HCT116 (cell line): ENCODE measurements at regions not wholly inside any gene's neighbourhood (a gene's known extent, or its start where the extent isn't known, plus 50 kb on each side); places are given as distances from the start of the nearest gene placed in this dataset.

Experiments
- ATAC-seq: fragments of 200-7000 bp; cut with Tn5 transposase; 2 replicates; pipeline ENCODE4 v1.9.1; 2020; ENCODE audit warnings: mild to moderate bottlenecking, moderate library complexity
- BruUV-seq: library from RNA; stranded (reverse); fragments of 400-500 nt; replicated peaks from 2 replicates; lab custom pipeline; 2021; lab: Mats Ljungman, UMichigan
- CTCF ChIA-PET: fragments of 300-600 bp; sonication (Branson Sonifier 250); formaldehyde crosslinking; loops from one replicate; lab custom pipeline; 2021; ENCODE audit warnings: antibody characterized with exemption; lab: Charles Lee
- POLR2A ChIA-PET: fragments of 300-600, 350-600 bp; sonication (Branson Sonifier 250); formaldehyde crosslinking; loops from one replicate; lab custom pipeline; 2021; ENCODE audit warnings: antibody characterized with exemption; lab: Charles Lee
- RAD21 ChIA-PET, 2 experiments: fragments of 300-600 bp; sonication (Branson Sonifier 250); formaldehyde crosslinking; loops; one replicate each; lab custom pipeline; 2023; ENCODE audit warnings: low total read pairs in 2 of 2; ENCODE audit not compliant: uncharacterized antibody in 2 of 2, unreplicated experiment in 2 of 2, low non-redundant PET in 1 of 2; lab: Charles Lee
- DNase-seq: peaks from one replicate; pipeline ENCODE4 v3.0.0-alpha.2; 2010; ENCODE audit warnings: low read depth, low spot score
- H2AFZ ChIP-seq: fragments of 200-600 bp; shearing (Covaris generic), sonication (generic); 2 replicates; pipeline ENCODE4 v1.6.1; 2017; ENCODE audit warnings: low read depth, mixed run types, mixed read lengths, antibody characterized with exemption, low read length; ENCODE audit not compliant: poor library complexity, severe bottlenecking
- H3K27ac ChIP-seq: 2 replicates; pipeline ENCODE4 v1.5.1; 2012; ENCODE audit warnings: low read depth, low read length
- H3K27me3 ChIP-seq: fragments of 200-600 bp; sonication (generic); 2 replicates; pipeline ENCODE4 v1.6.1; 2016; ENCODE audit warnings: mixed run types, low read length, mixed read lengths; ENCODE audit not compliant: insufficient read depth
- H3K36me3 ChIP-seq, 2 experiments: fragments of 200-500 bp in 1 of 2; fragments of 200-600 bp in 1 of 2; sonication (Bioruptor generic) in 1 of 2; sonication (generic) in 1 of 2; 2 replicates each; pipeline versions ENCODE4 v1.5.1 to v1.6.1; 2014 to 2016; ENCODE audit warnings: low read length in 2 of 2, inconsistent platforms in 1 of 2, mixed read lengths in 1 of 2, mixed run types in 1 of 2; ENCODE audit not compliant: insufficient read depth in 2 of 2, control insufficient read depth in 1 of 2
- H3K4me1 ChIP-seq, 2 experiments: fragments of 200-600 bp in 1 of 2; sonication (generic) in 1 of 2; 2 replicates each; pipeline versions ENCODE4 v1.5.1 to v1.6.1; 2012 to 2017; ENCODE audit warnings: low read length in 2 of 2, inconsistent platforms in 1 of 2, mild to moderate bottlenecking in 1 of 2, mixed read lengths in 1 of 2, mixed run types in 1 of 2, moderate library complexity in 1 of 2; ENCODE audit not compliant: insufficient read depth in 2 of 2, control insufficient read depth in 1 of 2
- H3K4me2 ChIP-seq: fragments of 200-600 bp; sonication (generic); 2 replicates; pipeline ENCODE4 v1.6.1; 2017; ENCODE audit warnings: mixed run types, low read length, mixed read lengths
- H3K4me3 ChIP-seq, 2 experiments: fragments of 200-600 bp in 1 of 2; sonication (generic) in 1 of 2; replicated peaks in 1 of 2; 2 replicates each; pipeline ENCODE4 v1.5.1; 2011 to 2016; ENCODE audit warnings: low read length in 2 of 2, control low read depth in 1 of 2, low read depth in 1 of 2, mild to moderate bottlenecking in 1 of 2, mixed read lengths in 1 of 2, mixed run types in 1 of 2
- H3K79me2 ChIP-seq: fragments of 200-600 bp; sonication (generic); 2 replicates; pipeline ENCODE4 v1.6.1; 2017; ENCODE audit warnings: mild to moderate bottlenecking, mixed run types, low read length, moderate library complexity, mixed read lengths; ENCODE audit not compliant: insufficient read depth
- H3K9ac ChIP-seq: fragments of 200-600 bp; sonication (generic); 2 replicates; pipeline ENCODE4 v1.6.1; 2016; ENCODE audit warnings: low read length, mixed read lengths
- H3K9me2 ChIP-seq: fragments of 200-600 bp; sonication (generic), shearing (Covaris generic); 2 replicates; pipeline ENCODE4 v1.6.1; 2017; ENCODE audit warnings: mixed run types, mild to moderate bottlenecking, moderate library complexity; ENCODE audit not compliant: insufficient read depth
- H3K9me3 ChIP-seq, 2 experiments: fragments of 200-500 bp in 1 of 2; fragments of 200-600 bp in 1 of 2; sonication (Bioruptor generic) in 1 of 2; sonication (generic) in 1 of 2; 2 replicates each; pipeline ENCODE4 v1.6.1; 2014 to 2017; ENCODE audit warnings: low read length in 2 of 2, mixed read lengths in 2 of 2, inconsistent platforms in 1 of 2, low read depth in 1 of 2, mild to moderate bottlenecking in 1 of 2, mixed run types in 1 of 2, moderate library complexity in 1 of 2; ENCODE audit not compliant: control insufficient read depth in 1 of 2, insufficient read depth in 1 of 2
- H4K20me1 ChIP-seq: fragments of 200-600 bp; sonication (generic), shearing (Covaris generic); 2 replicates; pipeline ENCODE4 v1.6.1; 2017; ENCODE audit warnings: mixed run types, mild to moderate bottlenecking, moderate library complexity; ENCODE audit not compliant: insufficient read depth
- EGR1 ChIP-seq: IDR thresholded peaks from 2 replicates; pipeline ENCODE4 v1.6.1; 2012; ENCODE audit warnings: low read depth
- FOSL1 ChIP-seq: IDR thresholded peaks from 2 replicates; pipeline ENCODE4 v1.6.1; 2012; ENCODE audit warnings: low read depth
- JUND ChIP-seq: IDR thresholded peaks from 2 replicates; pipeline ENCODE4 v1.6.1; 2012
- POLR2A ChIP-seq: IDR thresholded peaks from 2 replicates; pipeline ENCODE4 v1.7.0; 2011; ENCODE audit warnings: borderline replicate concordance; ENCODE audit not compliant: insufficient read depth, insufficient read length; ENCODE audit errors: extremely low read depth
- SIN3A ChIP-seq: IDR thresholded peaks from 2 replicates; pipeline ENCODE4 v1.6.1; 2012; ENCODE audit warnings: low read depth
- SRF ChIP-seq: IDR thresholded peaks from 2 replicates; pipeline ENCODE4 v1.6.1; 2012; ENCODE audit warnings: low read depth
- YY1 ChIP-seq: IDR thresholded peaks from 2 replicates; pipeline ENCODE4 v1.6.1; 2011; ENCODE audit warnings: low read length, low read depth, moderate library complexity, mild to moderate bottlenecking; ENCODE audit not compliant: insufficient replicate concordance; ENCODE audit errors: extremely low read depth
- ZFX ChIP-seq: fragments of 450-650 bp; IDR thresholded peaks from 2 replicates; pipeline ENCODE4 v1.6.1; 2017
- ZNF274 ChIP-seq: fragments of 200-500 bp; sonication (Bioruptor generic); IDR thresholded peaks from 2 replicates; pipeline ENCODE4 v1.6.1; 2014; ENCODE audit warnings: mild to moderate bottlenecking, low read depth, low read length, inconsistent platforms
- intact Hi-C: fragments of 100-400 bp; cut with micrococcal nuclease; formaldehyde crosslinking; loops from 2 replicates; pipeline ENCODE4 v1.10.0; 2022
- TF ChIP-seq, protein P1 (sequence below): IDR thresholded peaks from 2 replicates; pipeline ENCODE4 v1.6.1; 2012; ENCODE audit warnings: low read depth

- ChIA-PET CTCF (no interaction called here), POLR2A (no interaction called here), RAD21 (no interaction called here)
- Histone ChIP-seq H3K4me1 (no peaks in the 10 kb centered on the region), H4K20me1 (no peaks in the 10 kb centered on the region), H3K4me2 (no peak overlapping the region), H3K9ac (no peak overlapping the region), H3K9me3 (no peaks in the 10 kb centered on the region), H3K36me3 (no peaks in the 10 kb centered on the region), H3K27me3 (no peaks in the 10 kb centered on the region), H3K79me2 (no peaks in the 10 kb centered on the region), H3K4me3 (no peak overlapping the region), H3K27ac (no peak overlapping the region), H3K9me2 (no peaks in the 10 kb centered on the region), H2AFZ (no peak overlapping the region)
- DNase-seq (no peak), ATAC-seq (no peak)
- intact Hi-C loops, result no loop called here
- no TSS peak for BruUV-seq
- TF ChIP-seq EGR1 (no peak), POLR2A (no peak), FOSL1 (no peak), SIN3A (no peak), SRF (no peak), ZFX (no peak), ZNF274 (no peak), JUND (no peak), YY1 (no peak)
- TF ChIP-seq, protein P1, sequence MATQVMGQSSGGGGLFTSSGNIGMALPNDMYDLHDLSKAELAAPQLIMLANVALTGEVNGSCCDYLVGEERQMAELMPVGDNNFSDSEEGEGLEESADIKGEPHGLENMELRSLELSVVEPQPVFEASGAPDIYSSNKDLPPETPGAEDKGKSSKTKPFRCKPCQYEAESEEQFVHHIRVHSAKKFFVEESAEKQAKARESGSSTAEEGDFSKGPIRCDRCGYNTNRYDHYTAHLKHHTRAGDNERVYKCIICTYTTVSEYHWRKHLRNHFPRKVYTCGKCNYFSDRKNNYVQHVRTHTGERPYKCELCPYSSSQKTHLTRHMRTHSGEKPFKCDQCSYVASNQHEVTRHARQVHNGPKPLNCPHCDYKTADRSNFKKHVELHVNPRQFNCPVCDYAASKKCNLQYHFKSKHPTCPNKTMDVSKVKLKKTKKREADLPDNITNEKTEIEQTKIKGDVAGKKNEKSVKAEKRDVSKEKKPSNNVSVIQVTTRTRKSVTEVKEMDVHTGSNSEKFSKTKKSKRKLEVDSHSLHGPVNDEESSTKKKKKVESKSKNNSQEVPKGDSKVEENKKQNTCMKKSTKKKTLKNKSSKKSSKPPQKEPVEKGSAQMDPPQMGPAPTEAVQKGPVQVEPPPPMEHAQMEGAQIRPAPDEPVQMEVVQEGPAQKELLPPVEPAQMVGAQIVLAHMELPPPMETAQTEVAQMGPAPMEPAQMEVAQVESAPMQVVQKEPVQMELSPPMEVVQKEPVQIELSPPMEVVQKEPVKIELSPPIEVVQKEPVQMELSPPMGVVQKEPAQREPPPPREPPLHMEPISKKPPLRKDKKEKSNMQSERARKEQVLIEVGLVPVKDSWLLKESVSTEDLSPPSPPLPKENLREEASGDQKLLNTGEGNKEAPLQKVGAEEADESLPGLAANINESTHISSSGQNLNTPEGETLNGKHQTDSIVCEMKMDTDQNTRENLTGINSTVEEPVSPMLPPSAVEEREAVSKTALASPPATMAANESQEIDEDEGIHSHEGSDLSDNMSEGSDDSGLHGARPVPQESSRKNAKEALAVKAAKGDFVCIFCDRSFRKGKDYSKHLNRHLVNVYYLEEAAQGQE, result no peak
Observed at GRCh38 chr13:99883805-99884204, 87.8 kb downstream of the ZIC5 start.
